RWPE2 (cell line): ENCODE measurements at regions not wholly inside any gene's neighbourhood (a gene's known extent, or its start where the extent isn't known, plus 50 kb on each side); places are given as distances from the start of the nearest gene placed in this dataset.

Source experiments
- ATAC-seq: fragments of 200-7000 bp; cut with Tn5 transposase; 3 replicates; pipeline ENCODE4 v1.9.1; 2021; ENCODE audit warnings: low read depth
- DNase-seq: peaks from one replicate; pipeline ENCODE4 v3.0.0-alpha.2; 2020; ENCODE audit warnings: low spot score
- H3K27ac ChIP-seq: fragments of 450-650 bp; 2 replicates; pipeline ENCODE4 v1.5.1; 2017; ENCODE audit warnings: mild to moderate bottlenecking; ENCODE audit not compliant: poor library complexity, severe bottlenecking
- H3K27me3 ChIP-seq: fragments of 250-450 bp; sonication (Bioruptor Pico); 2 replicates; pipeline ENCODE4 v1.5.1; 2021; ENCODE audit warnings: mild to moderate bottlenecking, moderate library complexity; ENCODE audit not compliant: insufficient read depth, poor library complexity, severe bottlenecking
- H3K36me3 ChIP-seq: fragments of 250-450 bp; sonication (Bioruptor Pico); 2 replicates; pipeline ENCODE4 v1.5.1; 2020; ENCODE audit warnings: low read depth, mild to moderate bottlenecking, moderate library complexity
- H3K4me1 ChIP-seq: fragments of 250-450 bp; sonication (Bioruptor Pico); 2 replicates; pipeline ENCODE4 v1.5.1; 2021; ENCODE audit warnings: mild to moderate bottlenecking, moderate library complexity; ENCODE audit not compliant: insufficient read depth, poor library complexity, severe bottlenecking
- H3K4me3 ChIP-seq: fragments of 250-450 bp; sonication (Bioruptor Pico); 2 replicates; pipeline ENCODE4 v1.5.1; 2021; ENCODE audit warnings: mild to moderate bottlenecking, moderate library complexity; ENCODE audit not compliant: severe bottlenecking
- H3K9me3 ChIP-seq: fragments of 250-450 bp; sonication (Bioruptor Pico); 2 replicates; pipeline ENCODE4 v1.5.1; 2021; ENCODE audit warnings: mild to moderate bottlenecking, moderate library complexity; ENCODE audit not compliant: severe bottlenecking
- CTCF ChIP-seq: fragments of 450-650 bp; IDR thresholded peaks from one replicate; pipeline ENCODE4 v1.5.1; 2017; ENCODE audit warnings: mild to moderate bottlenecking, moderate library complexity; ENCODE audit not compliant: poor library complexity, severe bottlenecking

GRCh38 chr7:57348646-57349269 is 101.2 kb upstream of the ZNF716 start:
- no peak overlapping the region for H3K27ac ChIP-seq
- H3K9me3 ChIP-seq, result peaks cover 3% of the 10 kb centered on the region
- no peak overlapping the region for H3K4me3 ChIP-seq
- no peaks in the 10 kb centered on the region for H3K4me1 ChIP-seq
- DNase-seq (no peak), ATAC-seq (no peak)
- no peak for TF ChIP-seq CTCF
- H3K36me3 ChIP-seq, result no peaks in the 10 kb centered on the region
- no peaks in the 10 kb centered on the region for H3K27me3 ChIP-seq

GRCh38 chr7:57354195-57354594 is 95.8 kb upstream of the ZNF716 start:
- no peak for ATAC-seq
- Histone ChIP-seq H3K9me3 (peaks cover 5% of the 10 kb centered on the region), H3K27me3 (no peaks in the 10 kb centered on the region), H3K27ac (no peak overlapping the region), H3K4me1 (no peaks in the 10 kb centered on the region), H3K4me3 (no peak overlapping the region), H3K36me3 (no peaks in the 10 kb centered on the region)
- no peak for TF ChIP-seq CTCF
- DNase-seq, result no peak

- Histone ChIP-seq H3K27me3 (no peaks in the 10 kb centered on the region), H3K9me3 (peaks cover 5% of the 10 kb centered on the region), H3K27ac (no peak overlapping the region), H3K36me3 (no peaks in the 10 kb centered on the region), H3K4me3 (no peak overlapping the region), H3K4me1 (no peaks in the 10 kb centered on the region)
- no peak for DNase-seq
- ATAC-seq, result no peak
- TF ChIP-seq CTCF, result no peak
These were observed 95.2 kb upstream of the ZNF716 start for GRCh38 chr7:57354679-57355338.

- Histone ChIP-seq H3K4me1 (no peaks in the 10 kb centered on the region), H3K36me3 (no peaks in the 10 kb centered on the region), H3K27ac (no peak overlapping the region), H3K27me3 (no peaks in the 10 kb centered on the region), H3K9me3 (peaks cover under 1% of the 10 kb centered on the region), H3K4me3 (no peak overlapping the region)
- TF ChIP-seq CTCF, result no peak
- ATAC-seq (no peak), DNase-seq (no peak)
These were observed 88.6 kb upstream of the ZNF716 start for GRCh38 chr7:57361406-57361805.

- ATAC-seq, result no peak
- no peaks in the 10 kb centered on the region for H3K9me3 ChIP-seq
- no peak for TF ChIP-seq CTCF
- H3K4me1 ChIP-seq, result no peaks in the 10 kb centered on the region
- no peak overlapping the region for H3K4me3 ChIP-seq
- no peak for DNase-seq
- no peaks in the 10 kb centered on the region for H3K36me3 ChIP-seq
- H3K27me3 ChIP-seq, result no peaks in the 10 kb centered on the region
- H3K27ac ChIP-seq, result no peak overlapping the region
These were observed 87.1 kb upstream of the ZNF716 start for GRCh38 chr7:57362868-57363267.
